Endodermal cell (in vitro differentiated cells): ENCODE measurements at regions not wholly inside any gene's neighbourhood (a gene's known extent, or its start where the extent isn't known, plus 50 kb on each side); places are given as distances from the start of the nearest gene placed in this dataset.

Source experiments
- DNase-seq: peaks from one replicate; pipeline ENCODE4 v3.0.0-alpha.2; 2017
- H3K27ac ChIP-seq: 2 replicates; pipeline ENCODE4 v1.5.1; 2013; ENCODE audit warnings: mild to moderate bottlenecking, low read depth, low read length, moderate library complexity
- H3K27me3 ChIP-seq: 2 replicates; pipeline ENCODE4 v1.6.1; 2013; ENCODE audit warnings: mild to moderate bottlenecking, low read length, moderate library complexity; ENCODE audit not compliant: insufficient read depth, control insufficient read depth, poor library complexity, severe bottlenecking
- H3K36me3 ChIP-seq: 2 replicates; pipeline ENCODE4 v1.7.0; 2013; ENCODE audit warnings: mild to moderate bottlenecking, low read length, moderate library complexity; ENCODE audit not compliant: control insufficient read depth, insufficient read depth
- H3K4me1 ChIP-seq: one replicate; pipeline ENCODE4 v1.7.0; 2013; ENCODE audit warnings: low read length; ENCODE audit not compliant: control insufficient read depth, insufficient read depth
- H3K4me3 ChIP-seq: 2 replicates; pipeline ENCODE4 v1.5.1; 2013; ENCODE audit warnings: mild to moderate bottlenecking, low read length, moderate library complexity
- H3K9ac ChIP-seq: 2 replicates; pipeline ENCODE4 v1.6.1; 2013; ENCODE audit warnings: mild to moderate bottlenecking, low read length, moderate library complexity; ENCODE audit not compliant: poor library complexity, severe bottlenecking; ENCODE audit errors: extremely low read depth
- H3K9me3 ChIP-seq: 2 replicates; pipeline ENCODE4 v1.6.1; 2013; ENCODE audit warnings: mild to moderate bottlenecking, low read length, moderate library complexity; ENCODE audit not compliant: control insufficient read depth
- H3K27ac Mint-ChIP-seq: 2 replicates; pipeline ENCODE4 v1.8.0; 2020; ENCODE audit warnings: mixed read lengths
- H3K27me3 Mint-ChIP-seq: 2 replicates; pipeline ENCODE4 v1.8.0; 2021; ENCODE audit warnings: mild to moderate bottlenecking, mixed read lengths; ENCODE audit not compliant: insufficient read depth
- H3K36me3 Mint-ChIP-seq: 2 replicates; pipeline ENCODE4 v1.8.0; 2020; ENCODE audit warnings: low read depth, mixed read lengths
- H3K4me1 Mint-ChIP-seq: 2 replicates; pipeline ENCODE4 v1.8.0; 2020; ENCODE audit warnings: mixed read lengths
- H3K4me3 Mint-ChIP-seq: 2 replicates; pipeline ENCODE4 v1.8.0; 2020; ENCODE audit warnings: mild to moderate bottlenecking, moderate library complexity, mixed read lengths
- H3K9me3 Mint-ChIP-seq: 2 replicates; pipeline ENCODE4 v1.8.0; 2020; ENCODE audit warnings: mild to moderate bottlenecking, mixed read lengths
- CTCF ChIP-seq: fragments of 200-600 bp; sonication (generic); conservative IDR thresholded peaks from 2 replicates; pipeline ENCODE4 v1.5.0; 2021; ENCODE audit warnings: antibody characterized with exemption, mild to moderate bottlenecking
- WGBS, 2 experiments: methylation state at CpG; one replicate each; pipeline versions ENCODE4 v1.1.5 to v1.1.7; 2013; ENCODE audit warnings: missing lambda C conversion rate in 2 of 2, mixed read lengths in 1 of 2; ENCODE audit not compliant: insufficient coverage in 1 of 2, insufficient read length in 1 of 2; 5-methylcytosine and 5-hydroxymethylcytosine counted together

DNA sequence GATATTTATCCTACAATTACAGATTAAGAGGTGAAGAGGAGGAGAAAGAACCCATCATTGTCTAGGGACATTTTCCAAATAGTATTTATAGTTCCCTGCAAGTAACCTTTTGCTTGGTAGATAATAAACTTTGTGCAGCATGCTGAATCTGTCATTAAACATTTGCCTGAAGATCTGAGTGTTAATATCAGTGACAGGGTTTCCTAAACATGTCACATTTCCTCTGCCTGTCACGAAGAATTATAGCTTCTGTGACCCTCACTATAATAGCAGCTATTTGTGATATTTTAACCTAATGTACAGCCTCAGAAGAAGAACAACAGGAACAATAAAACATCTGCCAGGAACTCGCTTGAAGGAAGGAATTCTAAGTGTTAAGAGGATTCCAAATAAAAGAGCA is 350.3 kb downstream of the GXYLT1 start:
- no peak overlapping the region for H3K4me3 ChIP-seq

DNA sequence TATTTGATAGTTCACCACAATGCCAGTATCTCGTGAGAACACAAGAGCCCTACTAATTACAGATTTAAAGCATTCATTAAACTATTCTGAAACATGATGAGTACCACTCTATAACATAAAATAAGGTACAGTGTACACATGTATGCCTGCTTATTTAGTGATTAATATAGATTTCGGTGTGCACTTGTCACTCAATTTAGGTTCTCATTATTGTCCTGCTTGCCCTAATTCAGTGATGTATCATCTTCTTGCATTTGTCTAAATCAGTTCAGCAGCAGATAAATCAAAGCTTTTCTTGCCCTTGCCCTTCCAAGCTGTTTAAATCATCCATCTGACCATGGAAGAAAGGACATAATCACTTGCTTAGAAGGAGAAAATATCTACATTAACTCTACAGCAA is 359.7 kb downstream of the GXYLT1 start:
- no peaks in the 10 kb centered on the region for H3K4me1 ChIP-seq
- Mint-ChIP-seq H3K4me3 (no peak overlapping the region), H3K27me3 (no peaks in the 10 kb centered on the region), H3K9me3 (peaks cover 2% of the 10 kb centered on the region), H3K27ac (no peak overlapping the region), H3K36me3 (no peaks in the 10 kb centered on the region), H3K4me1 (no peaks in the 10 kb centered on the region)
- H3K9ac ChIP-seq = no peak overlapping the region
- DNase-seq = no peak
- no peaks in the 10 kb centered on the region for H3K9me3 ChIP-seq
- no peak overlapping the region for H3K4me3 ChIP-seq
- 81 to 100% methylated on average over 1 to 2 of the region's 2 CpGs for WGBS, 2 experiments
- no peak for TF ChIP-seq CTCF
- no peaks in the 10 kb centered on the region for H3K36me3 ChIP-seq
- no peaks in the 10 kb centered on the region for H3K27me3 ChIP-seq
- no peak overlapping the region for H3K27ac ChIP-seq

More for the DNA sequence above, 350.3 kb downstream of the GXYLT1 start:
- Histone ChIP-seq H3K27me3 (no peaks in the 10 kb centered on the region), H3K4me1 (no peaks in the 10 kb centered on the region), H3K36me3 (no peaks in the 10 kb centered on the region), H3K27ac (no peak overlapping the region), H3K9me3 (no peaks in the 10 kb centered on the region), H3K9ac (no peak overlapping the region)
- DNase-seq = no peak
- Mint-ChIP-seq H3K4me1 (no peaks in the 10 kb centered on the region), H3K36me3 (no peaks in the 10 kb centered on the region), H3K27ac (no peak overlapping the region), H3K4me3 (no peak overlapping the region), H3K9me3 (peaks cover 30% of the 10 kb centered on the region), H3K27me3 (no peaks in the 10 kb centered on the region)
- no peak for TF ChIP-seq CTCF
- 82 to 91% methylated on average over 1 to 2 of the region's 2 CpGs for WGBS, 2 experiments

GRCh38 chr12:41778934-41779333 is 365.7 kb downstream of the GXYLT1 start:
- no peaks in the 10 kb centered on the region for H3K4me1 Mint-ChIP-seq
- H3K4me3 Mint-ChIP-seq = no peak overlapping the region
- H3K36me3 Mint-ChIP-seq = no peaks in the 10 kb centered on the region
- Histone ChIP-seq H3K4me3 (no peak overlapping the region), H3K36me3 (no peaks in the 10 kb centered on the region), H3K27ac (no peak overlapping the region), H3K4me1 (no peaks in the 10 kb centered on the region), H3K9ac (no peak overlapping the region), H3K27me3 (no peaks in the 10 kb centered on the region), H3K9me3 (no peaks in the 10 kb centered on the region)
- no peak for TF ChIP-seq CTCF
- H3K9me3 Mint-ChIP-seq = no peaks in the 10 kb centered on the region
- no peak for DNase-seq
- WGBS, 2 experiments = 91 to 100% methylated on average over 2 of the region's 2 CpGs
- no peak overlapping the region for H3K27ac Mint-ChIP-seq
- no peaks in the 10 kb centered on the region for H3K27me3 Mint-ChIP-seq
